GM23338 (cell line): ENCODE measurements at regions not wholly inside any gene's neighbourhood (a gene's known extent, or its start where the extent isn't known, plus 50 kb on each side); places are given as distances from the start of the nearest gene placed in this dataset.

Experiments used
- ATAC-seq: fragments of 200-7000 bp; cut with Tn5 transposase; 3 replicates; pipeline ENCODE4 v1.9.1; 2020
- DNase-seq: peaks from one replicate; pipeline ENCODE4 v3.0.0-alpha.2; 2015; ENCODE audit warnings: low spot score
- H2AFZ ChIP-seq: fragments of 200-600 bp; sonication (generic); 2 replicates; pipeline ENCODE4 v1.8.0; 2016; ENCODE audit warnings: antibody characterized with exemption, mild to moderate bottlenecking, moderate library complexity
- H3F3A ChIP-seq: fragments of 200-600 bp; sonication (generic); replicated peaks from 2 replicates; pipeline ENCODE4 v1.8.0; 2017; ENCODE audit warnings: antibody characterized with exemption, mixed run types, low read depth
- H3K27ac ChIP-seq: fragments of 200-600 bp; sonication (generic); 2 replicates; pipeline ENCODE4 v1.6.1; 2016; ENCODE audit warnings: low read depth
- H3K27me3 ChIP-seq: fragments of 200-600 bp; sonication (generic); 2 replicates; pipeline ENCODE4 v1.8.0; 2016; ENCODE audit warnings: mild to moderate bottlenecking, mixed run types, moderate library complexity; ENCODE audit not compliant: insufficient read depth
- H3K36me3 ChIP-seq: fragments of 200-600 bp; sonication (generic); 2 replicates; pipeline ENCODE4 v1.8.0; 2016; ENCODE audit warnings: mild to moderate bottlenecking; ENCODE audit not compliant: insufficient read depth
- H3K4me1 ChIP-seq: fragments of 200-600 bp; sonication (generic); 2 replicates; pipeline ENCODE4 v1.8.0; 2016; ENCODE audit warnings: mild to moderate bottlenecking, moderate library complexity; ENCODE audit not compliant: insufficient read depth
- H3K4me2 ChIP-seq: fragments of 200-600 bp; sonication (generic); 2 replicates; pipeline ENCODE4 v1.7.1; 2017; ENCODE audit warnings: mixed run types
- H3K4me3 ChIP-seq: fragments of 200-600 bp; sonication (generic); 2 replicates; pipeline ENCODE4 v1.6.1; 2016; ENCODE audit warnings: mixed run types
- H3K79me2 ChIP-seq: fragments of 200-600 bp; sonication (generic); replicated peaks from 2 replicates; pipeline ENCODE4 v1.8.0; 2017; ENCODE audit warnings: mild to moderate bottlenecking; ENCODE audit not compliant: insufficient read depth
- H3K9me2 ChIP-seq: fragments of 200-600 bp; sonication (generic); 2 replicates; pipeline ENCODE4 v1.8.0; 2017; ENCODE audit not compliant: insufficient read depth
- H4K20me1 ChIP-seq: fragments of 200-600 bp; sonication (generic); replicated peaks from 2 replicates; pipeline ENCODE4 v1.8.0; 2017; ENCODE audit warnings: mild to moderate bottlenecking; ENCODE audit not compliant: insufficient read depth
- H3K27ac Mint-ChIP-seq: 2 replicates; pipeline ENCODE4 v1.8.0; 2020; ENCODE audit warnings: inconsistent platforms, mild to moderate bottlenecking, moderate library complexity, mixed read lengths
- H3K27me3 Mint-ChIP-seq: 3 replicates; pipeline ENCODE4 v1.8.0; 2022; ENCODE audit warnings: low read depth, mild to moderate bottlenecking, moderate library complexity, mixed read lengths, inconsistent platforms; ENCODE audit not compliant: insufficient read depth, poor library complexity
- H3K36me3 Mint-ChIP-seq: 3 replicates; pipeline ENCODE4 v1.8.0; 2021; ENCODE audit warnings: low read depth, mild to moderate bottlenecking, inconsistent platforms, moderate library complexity, mixed read lengths
- H3K4me1 Mint-ChIP-seq: 3 replicates; pipeline ENCODE4 v1.8.0; 2020; ENCODE audit warnings: mild to moderate bottlenecking, inconsistent platforms, mixed read lengths
- H3K4me3 Mint-ChIP-seq: 3 replicates; pipeline ENCODE4 v1.8.0; 2021; ENCODE audit warnings: moderate library complexity, mild to moderate bottlenecking, inconsistent platforms, mixed read lengths
- H3K9me3 Mint-ChIP-seq: 3 replicates; pipeline ENCODE4 v1.8.0; 2020; ENCODE audit warnings: moderate library complexity, mild to moderate bottlenecking, inconsistent platforms, mixed read lengths
- CREB1 ChIP-seq: fragments of 250-450 bp; sonication (Bioruptor Pico); IDR thresholded peaks from 2 replicates; pipeline ENCODE4 v1.5.0; 2020; ENCODE audit warnings: low read depth, mild to moderate bottlenecking, moderate library complexity
- JUNB ChIP-seq: IDR thresholded peaks from one replicate; pipeline ENCODE4 v1.6.1; 2016; ENCODE audit warnings: antibody characterized with exemption; ENCODE audit not compliant: unreplicated experiment
- ZNF114 ChIP-seq: fragments of 250-450 bp; sonication (Bioruptor Pico); IDR thresholded peaks from 2 replicates; pipeline ENCODE4 v1.5.0; 2020; ENCODE audit warnings: mild to moderate bottlenecking, moderate library complexity
- ZNF462 ChIP-seq: fragments of 250-450 bp; sonication (Bioruptor Pico); IDR thresholded peaks from 2 replicates; pipeline ENCODE4 v1.5.0; 2020; ENCODE audit warnings: mild to moderate bottlenecking, moderate library complexity
- TF ChIP-seq, protein P1 (sequence below): IDR thresholded peaks from one replicate; pipeline ENCODE4 v1.6.1; 2018; ENCODE audit warnings: antibody characterized with exemption; ENCODE audit not compliant: unreplicated experiment
- TF ChIP-seq, protein P2 (sequence below), 2 experiments: fragments of 200-600 bp in 1 of 2; sonication (generic) in 1 of 2; conservative IDR thresholded peaks; 2 replicates each; pipeline versions ENCODE4 v1.5.1 to v1.6.1; 2016 to 2017; ENCODE audit warnings: antibody characterized with exemption in 2 of 2, low read depth in 2 of 2, mild to moderate bottlenecking in 2 of 2, moderate library complexity in 1 of 2

DNA sequence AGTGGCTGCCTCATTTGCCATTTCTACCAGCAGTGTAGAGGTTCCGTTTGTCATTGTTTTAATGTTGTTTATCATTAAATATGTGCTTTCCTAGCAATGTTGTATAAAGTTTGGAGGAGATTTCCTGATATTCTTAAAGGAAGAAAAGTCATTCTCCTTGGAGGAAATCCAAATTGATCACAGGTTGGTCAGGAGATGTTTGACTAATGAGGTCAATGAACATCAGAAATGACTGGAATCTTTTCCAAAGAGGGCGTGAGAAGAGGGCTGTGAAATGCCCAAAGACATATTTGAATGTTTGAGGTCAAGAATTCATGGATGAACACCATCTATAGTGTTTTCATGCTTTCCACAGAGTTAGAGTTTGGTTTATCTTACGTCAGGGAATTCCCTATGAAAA lies 471.3 kb downstream of the MAT2B start (continued):
- TF ChIP-seq ZNF462: no peak
- TF ChIP-seq CREB1 (CRISPR knock-in tag): no peak
- TF ChIP-seq JUNB: no peak
- TF ChIP-seq, protein P1, sequence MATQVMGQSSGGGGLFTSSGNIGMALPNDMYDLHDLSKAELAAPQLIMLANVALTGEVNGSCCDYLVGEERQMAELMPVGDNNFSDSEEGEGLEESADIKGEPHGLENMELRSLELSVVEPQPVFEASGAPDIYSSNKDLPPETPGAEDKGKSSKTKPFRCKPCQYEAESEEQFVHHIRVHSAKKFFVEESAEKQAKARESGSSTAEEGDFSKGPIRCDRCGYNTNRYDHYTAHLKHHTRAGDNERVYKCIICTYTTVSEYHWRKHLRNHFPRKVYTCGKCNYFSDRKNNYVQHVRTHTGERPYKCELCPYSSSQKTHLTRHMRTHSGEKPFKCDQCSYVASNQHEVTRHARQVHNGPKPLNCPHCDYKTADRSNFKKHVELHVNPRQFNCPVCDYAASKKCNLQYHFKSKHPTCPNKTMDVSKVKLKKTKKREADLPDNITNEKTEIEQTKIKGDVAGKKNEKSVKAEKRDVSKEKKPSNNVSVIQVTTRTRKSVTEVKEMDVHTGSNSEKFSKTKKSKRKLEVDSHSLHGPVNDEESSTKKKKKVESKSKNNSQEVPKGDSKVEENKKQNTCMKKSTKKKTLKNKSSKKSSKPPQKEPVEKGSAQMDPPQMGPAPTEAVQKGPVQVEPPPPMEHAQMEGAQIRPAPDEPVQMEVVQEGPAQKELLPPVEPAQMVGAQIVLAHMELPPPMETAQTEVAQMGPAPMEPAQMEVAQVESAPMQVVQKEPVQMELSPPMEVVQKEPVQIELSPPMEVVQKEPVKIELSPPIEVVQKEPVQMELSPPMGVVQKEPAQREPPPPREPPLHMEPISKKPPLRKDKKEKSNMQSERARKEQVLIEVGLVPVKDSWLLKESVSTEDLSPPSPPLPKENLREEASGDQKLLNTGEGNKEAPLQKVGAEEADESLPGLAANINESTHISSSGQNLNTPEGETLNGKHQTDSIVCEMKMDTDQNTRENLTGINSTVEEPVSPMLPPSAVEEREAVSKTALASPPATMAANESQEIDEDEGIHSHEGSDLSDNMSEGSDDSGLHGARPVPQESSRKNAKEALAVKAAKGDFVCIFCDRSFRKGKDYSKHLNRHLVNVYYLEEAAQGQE: no peak

DNA sequence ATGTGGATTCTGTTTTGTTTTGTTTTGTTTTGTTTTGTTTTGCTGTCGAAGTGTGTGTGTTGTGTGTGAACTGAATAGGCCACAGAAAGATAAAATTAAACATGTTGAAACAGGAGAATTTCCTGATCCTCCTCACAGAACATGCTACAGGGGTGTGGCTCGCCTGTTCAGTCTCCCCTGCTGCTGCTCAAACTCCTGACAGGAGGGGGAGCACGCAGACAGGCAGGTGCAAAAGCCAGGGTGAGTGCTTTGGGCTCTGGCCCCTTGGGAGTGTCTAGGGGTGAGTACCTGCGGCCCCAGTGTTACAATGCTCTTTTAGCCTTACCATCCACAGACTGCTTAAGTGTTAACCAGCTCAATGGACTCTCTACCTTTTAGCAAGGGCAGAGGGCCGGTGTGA lies 473.5 kb downstream of the MAT2B start:
- TF ChIP-seq ZNF114 (CRISPR knock-in tag): no peak
- TF ChIP-seq, protein P2, sequence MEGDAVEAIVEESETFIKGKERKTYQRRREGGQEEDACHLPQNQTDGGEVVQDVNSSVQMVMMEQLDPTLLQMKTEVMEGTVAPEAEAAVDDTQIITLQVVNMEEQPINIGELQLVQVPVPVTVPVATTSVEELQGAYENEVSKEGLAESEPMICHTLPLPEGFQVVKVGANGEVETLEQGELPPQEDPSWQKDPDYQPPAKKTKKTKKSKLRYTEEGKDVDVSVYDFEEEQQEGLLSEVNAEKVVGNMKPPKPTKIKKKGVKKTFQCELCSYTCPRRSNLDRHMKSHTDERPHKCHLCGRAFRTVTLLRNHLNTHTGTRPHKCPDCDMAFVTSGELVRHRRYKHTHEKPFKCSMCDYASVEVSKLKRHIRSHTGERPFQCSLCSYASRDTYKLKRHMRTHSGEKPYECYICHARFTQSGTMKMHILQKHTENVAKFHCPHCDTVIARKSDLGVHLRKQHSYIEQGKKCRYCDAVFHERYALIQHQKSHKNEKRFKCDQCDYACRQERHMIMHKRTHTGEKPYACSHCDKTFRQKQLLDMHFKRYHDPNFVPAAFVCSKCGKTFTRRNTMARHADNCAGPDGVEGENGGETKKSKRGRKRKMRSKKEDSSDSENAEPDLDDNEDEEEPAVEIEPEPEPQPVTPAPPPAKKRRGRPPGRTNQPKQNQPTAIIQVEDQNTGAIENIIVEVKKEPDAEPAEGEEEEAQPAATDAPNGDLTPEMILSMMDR (conservative IDR thresholded peaks at IDR 0.05; ENCODE audit: low read depth in 2 of 2): peak; percentile 35 to 64; a peak in 3 of 4 replicates
- H3K4me2 ChIP-seq: no peak overlapping the region
- H3K9me2 ChIP-seq: no peaks in the 10 kb centered on the region
- H3K79me2 ChIP-seq: no peaks in the 10 kb centered on the region
- Mint-ChIP-seq H3K4me3 (no peak overlapping the region), H3K4me1 (no peaks in the 10 kb centered on the region), H3K27ac (no peak overlapping the region), H3K9me3 (no peaks in the 10 kb centered on the region), H3K27me3 (peaks cover 2% of the 10 kb centered on the region), H3K36me3 (no peaks in the 10 kb centered on the region; the same call in 2 of the 3 replicates)
- no peak overlapping the region for H2AFZ ChIP-seq
- no peaks in the 10 kb centered on the region for H3F3A ChIP-seq
- ATAC-seq (peak; percentile 89), DNase-seq (peak; percentile 35)
- no peaks in the 10 kb centered on the region for H4K20me1 ChIP-seq
- H3K36me3 ChIP-seq: no peaks in the 10 kb centered on the region
- no peaks in the 10 kb centered on the region for H3K27me3 ChIP-seq
- H3K4me3 ChIP-seq: no peak overlapping the region
- H3K4me1 ChIP-seq: no peaks in the 10 kb centered on the region
- H3K27ac ChIP-seq: no peak overlapping the region
